GM23248 (cell line): ENCODE measurements at regions not wholly inside any gene's neighbourhood (a gene's known extent, or its start where the extent isn't known, plus 50 kb on each side); places are given as distances from the start of the nearest gene placed in this dataset.
A peak's percentile ranks its signal among the peaks of the same experiment; 100 is the strongest.

Experiments used
- DNase-seq: peaks from one replicate; pipeline ENCODE4 v3.0.0-alpha.2; 2015
- H2AFZ ChIP-seq: fragments of 200-600 bp; sonication (generic); 2 replicates; pipeline ENCODE4 v1.6.1; 2016; ENCODE audit warnings: antibody characterized with exemption
- H3F3A ChIP-seq: fragments of 200-600 bp; sonication (generic); 2 replicates; pipeline ENCODE4 v1.6.1; 2016; ENCODE audit warnings: mild to moderate bottlenecking, antibody characterized with exemption, mixed run types; ENCODE audit not compliant: insufficient read depth
- H3K27ac ChIP-seq: fragments of 200-600 bp; sonication (generic); 2 replicates; pipeline ENCODE4 v1.5.1; 2016; ENCODE audit warnings: mild to moderate bottlenecking
- H3K27me3 ChIP-seq: fragments of 200-600 bp; sonication (generic); replicated peaks from 2 replicates; pipeline ENCODE4 v1.6.1; 2016; ENCODE audit warnings: mild to moderate bottlenecking; ENCODE audit not compliant: insufficient read depth
- H3K36me3 ChIP-seq: fragments of 200-600 bp; sonication (generic); 2 replicates; pipeline ENCODE4 v1.6.1; 2016; ENCODE audit warnings: low read depth, mild to moderate bottlenecking
- H3K4me1 ChIP-seq: fragments of 200-600 bp; sonication (generic); 2 replicates; pipeline ENCODE4 v1.6.1; 2016; ENCODE audit warnings: mild to moderate bottlenecking; ENCODE audit not compliant: insufficient read depth
- H3K4me2 ChIP-seq: fragments of 200-600 bp; sonication (generic); one replicate; pipeline ENCODE4 v1.6.1; 2016; ENCODE audit warnings: mild to moderate bottlenecking; ENCODE audit not compliant: unreplicated experiment
- H3K4me3 ChIP-seq: fragments of 200-600 bp; sonication (generic); 2 replicates; pipeline ENCODE4 v1.5.1; 2016; ENCODE audit warnings: mild to moderate bottlenecking
- H3K79me2 ChIP-seq: fragments of 200-600 bp; sonication (generic); 2 replicates; pipeline ENCODE4 v1.6.1; 2016; ENCODE audit warnings: mild to moderate bottlenecking; ENCODE audit not compliant: insufficient read depth
- H3K9ac ChIP-seq: fragments of 200-600 bp; sonication (generic); 2 replicates; pipeline ENCODE4 v1.6.1; 2016; ENCODE audit warnings: mild to moderate bottlenecking
- H3K9me2 ChIP-seq: fragments of 200-600 bp; sonication (generic); 2 replicates; pipeline ENCODE4 v1.6.1; 2016; ENCODE audit warnings: mixed run types, mild to moderate bottlenecking, moderate library complexity; ENCODE audit not compliant: insufficient read depth
- H3K9me3 ChIP-seq: fragments of 200-600 bp; sonication (generic); one replicate; pipeline ENCODE4 v1.6.1; 2017; ENCODE audit warnings: low read depth
- H4K20me1 ChIP-seq: fragments of 200-600 bp; sonication (generic); 2 replicates; pipeline ENCODE4 v1.6.0; 2016; ENCODE audit not compliant: insufficient read depth
- EZH2 ChIP-seq: fragments of 200-600 bp; sonication (generic); IDR thresholded peaks from 2 replicates; pipeline ENCODE4 v1.6.1; 2018; ENCODE audit warnings: antibody characterized with exemption, mild to moderate bottlenecking; ENCODE audit not compliant: insufficient read depth, poor library complexity, severe bottlenecking
- EZH2phosphoT487 ChIP-seq: fragments of 200-600 bp; sonication (generic); IDR thresholded peaks from 2 replicates; pipeline ENCODE4 v1.6.1; 2018; ENCODE audit warnings: antibody characterized with exemption, moderate library complexity, mild to moderate bottlenecking, low read depth; ENCODE audit not compliant: insufficient read depth
- WGBS, 2 experiments: methylation state at CpG; one replicate each; pipeline ENCODE4 v1.1.6; 2015 to 2017; ENCODE audit warnings: low lambda C conversion rate in 2 of 2, low coverage in 1 of 2; ENCODE audit errors: missing lambda C conversion rate in 2 of 2; 5-methylcytosine and 5-hydroxymethylcytosine counted together
- in situ Hi-C: fragments of 300-500 bp; cut with MboI; formaldehyde crosslinking; loops from 2 replicates; pipeline ENCODE4 v1.15.0; 2020

DNA sequence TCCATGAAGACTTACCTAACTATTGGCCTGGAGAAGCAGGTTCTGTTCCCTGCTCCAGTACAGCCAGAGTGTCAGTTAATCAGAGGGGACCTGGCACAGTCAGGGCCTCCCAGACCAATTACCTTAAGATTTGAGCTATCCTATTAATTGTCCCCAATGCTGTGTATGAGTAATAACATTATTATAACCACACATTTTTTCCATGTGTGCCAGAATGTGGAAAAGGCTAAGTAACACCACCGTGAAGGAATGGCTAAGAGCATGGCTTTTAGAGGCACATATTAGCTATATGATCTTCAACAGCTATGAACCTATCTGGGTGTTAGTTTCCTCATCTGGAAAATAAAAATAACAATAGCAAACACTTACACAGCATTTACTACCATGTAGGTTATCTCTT lies 111.1 kb upstream of the RAP1B start:
- Histone ChIP-seq H4K20me1 (no peaks in the 10 kb centered on the region), H3K4me2 (no peak overlapping the region), H3K9ac (no peak overlapping the region), H3K4me3 (no peak overlapping the region), H3K9me3 (no peaks in the 10 kb centered on the region), H3K9me2 (no peaks in the 10 kb centered on the region), H3K27me3 (no peaks in the 10 kb centered on the region), H3K79me2 (no peaks in the 10 kb centered on the region), H3K4me1 (peaks cover 29% of the 10 kb centered on the region), H3K36me3 (no peaks in the 10 kb centered on the region), H3F3A (peaks cover 20% of the 10 kb centered on the region; the same call in 1 of the 2 replicates), H3K27ac (no peak overlapping the region), H2AFZ (no peak overlapping the region)
- DNase-seq, result peak; percentile 22
- in situ Hi-C loops, result no loop called here
- 71 to 73% methylated on average over 1 of the region's 1 CpG for WGBS, 2 experiments
- TF ChIP-seq EZH2, result no peak
- no peak for TF ChIP-seq EZH2phosphoT487

DNA sequence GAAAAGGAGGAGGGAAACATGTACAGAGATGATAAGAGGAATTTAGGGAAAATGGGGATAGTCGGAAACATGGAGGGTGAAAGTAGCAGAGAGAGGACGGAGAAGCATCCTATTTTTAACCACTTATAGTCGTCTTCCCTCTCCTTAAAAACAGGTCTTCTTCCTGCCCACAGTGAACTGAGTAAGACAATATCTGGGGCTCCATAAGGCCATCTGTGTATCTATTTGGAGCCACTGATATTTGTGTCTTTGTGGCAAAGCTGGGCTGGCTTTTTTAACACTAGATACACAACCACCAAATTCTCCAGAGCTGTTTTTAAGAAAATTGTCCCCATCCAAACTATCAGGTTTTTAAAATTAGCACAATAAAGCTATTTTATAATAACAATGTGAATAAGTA lies 109.5 kb upstream of the RAP1B start:
- peaks cover 21% of the 10 kb centered on the region for H3K4me1 ChIP-seq

DNA sequence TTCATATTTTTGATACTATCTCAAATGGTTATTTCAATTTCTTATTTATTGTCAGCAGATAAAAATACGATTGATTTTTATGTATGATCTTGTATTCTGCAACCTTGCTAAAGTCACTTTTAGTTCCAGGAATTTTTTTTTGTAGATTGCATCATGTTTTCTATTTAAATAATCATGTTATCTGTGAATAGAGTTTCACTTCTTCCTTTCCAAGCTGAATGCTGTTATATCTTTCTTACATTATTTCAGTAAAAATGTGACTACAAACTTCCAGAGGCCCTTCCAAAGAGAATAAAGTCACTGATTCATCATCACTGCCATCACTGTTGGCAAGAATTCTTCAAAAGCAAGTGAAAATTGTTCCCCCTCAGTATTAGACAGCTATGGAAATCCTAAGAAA lies 104.7 kb upstream of the RAP1B start:
- H3K4me3 ChIP-seq, result no peak overlapping the region
- H3K4me2 ChIP-seq, result no peak overlapping the region
- H3K27ac ChIP-seq, result no peak overlapping the region
- no peak for TF ChIP-seq EZH2
- no peak for TF ChIP-seq EZH2phosphoT487
- in situ Hi-C loops, result no loop called here
- no peaks in the 10 kb centered on the region for H3K27me3 ChIP-seq
- no peaks in the 10 kb centered on the region for H3K9me2 ChIP-seq
- DNase-seq, result peak; percentile 18
- H3K4me1 ChIP-seq, result no peaks in the 10 kb centered on the region
- H3K79me2 ChIP-seq, result no peaks in the 10 kb centered on the region
- H3K9me3 ChIP-seq, result no peaks in the 10 kb centered on the region
- no peaks in the 10 kb centered on the region for H3F3A ChIP-seq
- H4K20me1 ChIP-seq, result no peaks in the 10 kb centered on the region
- no peaks in the 10 kb centered on the region for H3K36me3 ChIP-seq
- no peak overlapping the region for H2AFZ ChIP-seq
- H3K9ac ChIP-seq, result no peak overlapping the region
- WGBS, 2 experiments, result 58 to 67% methylated on average over 1 of the region's 1 CpG

More for the DNA sequence above, 109.5 kb upstream of the RAP1B start:
- Histone ChIP-seq H3K36me3 (no peaks in the 10 kb centered on the region), H3K27me3 (no peaks in the 10 kb centered on the region), H3K9ac (no peak overlapping the region), H3K4me3 (no peak overlapping the region), H3F3A (peaks cover 20% of the 10 kb centered on the region; the same call in 1 of the 2 replicates), H3K4me2 (no peak overlapping the region), H3K9me2 (no peaks in the 10 kb centered on the region), H3K9me3 (no peaks in the 10 kb centered on the region), H3K27ac (no peak overlapping the region), H3K79me2 (no peaks in the 10 kb centered on the region), H4K20me1 (no peaks in the 10 kb centered on the region), H2AFZ (no peak overlapping the region)
- TF ChIP-seq EZH2phosphoT487, result no peak
- no peak for TF ChIP-seq EZH2
- 57 to 79% methylated on average over 3 of the region's 3 CpGs for WGBS, 2 experiments
- no peak for DNase-seq
- in situ Hi-C loops, result no loop called here

DNA sequence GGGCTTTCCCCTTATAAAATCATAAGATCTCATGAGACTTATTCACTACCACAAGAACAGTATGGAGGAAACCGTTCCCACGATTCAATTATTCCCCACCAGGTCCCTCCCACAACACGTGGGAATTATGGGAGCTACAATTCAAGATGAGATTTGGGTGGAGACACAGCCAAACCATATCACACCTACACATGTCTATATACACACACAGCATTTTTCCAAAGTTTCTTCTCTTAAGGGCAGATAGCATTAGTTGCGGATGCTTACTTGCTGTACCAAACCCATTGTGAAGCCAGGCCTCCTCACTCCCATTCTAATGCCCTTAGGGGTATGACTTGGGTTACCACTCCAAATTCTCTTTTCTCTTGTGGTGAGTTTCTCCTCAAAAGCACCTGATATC lies 104.1 kb upstream of the RAP1B start:
- TF ChIP-seq EZH2 (no peak), EZH2phosphoT487 (no peak)
- Histone ChIP-seq H3K9ac (no peak overlapping the region), H3K79me2 (no peaks in the 10 kb centered on the region), H4K20me1 (no peaks in the 10 kb centered on the region), H3K9me3 (no peaks in the 10 kb centered on the region), H3K36me3 (no peaks in the 10 kb centered on the region), H3F3A (no peaks in the 10 kb centered on the region), H3K4me2 (no peak overlapping the region), H3K27me3 (no peaks in the 10 kb centered on the region), H2AFZ (no peak overlapping the region), H3K9me2 (no peaks in the 10 kb centered on the region), H3K27ac (no peak overlapping the region), H3K4me1 (no peaks in the 10 kb centered on the region), H3K4me3 (no peak overlapping the region)
- WGBS, 2 experiments, result 67 to 69% methylated on average over 4 of the region's 4 CpGs
- in situ Hi-C loops, result no loop called here
- DNase-seq, result no peak

DNA sequence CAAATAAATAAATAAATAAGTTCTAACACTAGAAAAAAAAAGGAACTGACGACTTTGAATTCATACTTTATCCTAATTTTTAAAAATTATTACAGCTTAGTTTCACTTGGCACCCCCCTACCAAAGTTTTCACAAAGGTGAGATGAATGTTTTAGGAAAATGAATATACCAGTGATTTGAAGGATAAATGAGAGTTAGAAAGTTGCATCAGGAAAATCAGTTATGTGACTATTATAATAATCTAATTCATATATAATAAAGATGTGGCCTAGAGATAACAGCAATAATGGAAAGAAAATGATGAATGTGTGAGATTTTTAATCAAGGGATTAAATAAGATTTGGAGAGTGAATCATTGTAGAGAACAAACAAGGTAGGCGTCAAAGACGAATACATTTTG lies 103.0 kb upstream of the RAP1B start:
- in situ Hi-C loops, result no loop called here
- WGBS, 2 experiments, result 93 to 94% methylated on average over 3 of the region's 3 CpGs

More for the DNA sequence above, 103.0 kb upstream of the RAP1B start:
- H3K4me3 ChIP-seq, result no peak overlapping the region
- no peaks in the 10 kb centered on the region for H3K9me3 ChIP-seq
- H3K36me3 ChIP-seq, result no peaks in the 10 kb centered on the region
- no peak overlapping the region for H3K9ac ChIP-seq
- H3K79me2 ChIP-seq, result no peaks in the 10 kb centered on the region
- no peak overlapping the region for H2AFZ ChIP-seq
- TF ChIP-seq EZH2 (no peak), EZH2phosphoT487 (no peak)
- H3K27ac ChIP-seq, result no peak overlapping the region
- H4K20me1 ChIP-seq, result no peaks in the 10 kb centered on the region
- no peaks in the 10 kb centered on the region for H3K27me3 ChIP-seq
- no peak for DNase-seq
- H3K4me2 ChIP-seq, result no peak overlapping the region
- no peaks in the 10 kb centered on the region for H3K9me2 ChIP-seq
- no peaks in the 10 kb centered on the region for H3K4me1 ChIP-seq
- no peaks in the 10 kb centered on the region for H3F3A ChIP-seq
